ENCODE measurements at regions not wholly inside any gene's neighbourhood (a gene's known extent, or its start where the extent isn't known, plus 50 kb on each side); places are given as distances from the start of the nearest gene placed in this dataset.
"Not testable (repeated sequence)": the region's sequence is repeated elsewhere in the genome, so short reads cannot be mapped to it uniquely, and the experiment has no call there.

DNA sequence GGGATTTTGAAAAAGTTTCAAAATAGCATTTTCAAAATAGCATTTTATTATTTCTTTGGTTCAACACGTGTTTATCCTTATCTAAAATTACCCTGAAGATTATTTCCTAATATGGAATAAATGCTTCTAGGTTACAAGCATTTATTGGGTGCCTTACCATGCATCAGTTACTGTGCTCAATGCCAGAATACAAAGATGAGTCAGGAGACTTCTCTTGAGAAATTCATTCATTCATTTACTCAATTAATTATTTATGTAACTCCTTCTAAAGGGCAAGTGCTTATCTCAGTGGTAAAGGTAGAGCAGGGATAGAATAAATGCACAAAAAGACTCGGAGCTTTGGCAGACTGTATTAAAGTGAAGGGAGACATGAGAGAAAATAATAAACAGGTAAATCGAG is 150.1 kb upstream of the PDE7B start:
- DNase-seq: no peak
- intact Hi-C loops (cut with DNase I): no loop called here

DNA sequence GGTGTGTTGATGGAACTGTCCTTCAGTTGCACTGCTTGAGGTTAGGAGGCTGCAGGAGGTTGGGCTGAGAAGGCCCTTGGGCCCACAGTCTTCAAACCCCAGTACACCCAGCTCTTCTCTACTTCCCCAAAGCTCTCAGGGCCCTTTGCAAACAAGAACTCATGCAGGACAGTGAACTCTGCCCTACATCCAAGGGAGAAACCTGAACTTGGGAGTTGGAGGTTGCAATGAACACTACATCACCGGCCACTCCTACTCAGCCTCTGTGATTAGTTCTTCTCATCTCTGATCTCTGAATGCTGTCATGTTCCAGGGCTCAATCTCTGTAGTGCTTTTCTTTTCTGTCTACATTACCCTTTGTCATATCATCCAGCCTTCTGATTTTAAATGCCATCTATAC is 148.5 kb upstream of the PDE7B start:
- intact Hi-C loops (cut with DNase I): no loop called here
- DNase-seq: no peak

DNA sequence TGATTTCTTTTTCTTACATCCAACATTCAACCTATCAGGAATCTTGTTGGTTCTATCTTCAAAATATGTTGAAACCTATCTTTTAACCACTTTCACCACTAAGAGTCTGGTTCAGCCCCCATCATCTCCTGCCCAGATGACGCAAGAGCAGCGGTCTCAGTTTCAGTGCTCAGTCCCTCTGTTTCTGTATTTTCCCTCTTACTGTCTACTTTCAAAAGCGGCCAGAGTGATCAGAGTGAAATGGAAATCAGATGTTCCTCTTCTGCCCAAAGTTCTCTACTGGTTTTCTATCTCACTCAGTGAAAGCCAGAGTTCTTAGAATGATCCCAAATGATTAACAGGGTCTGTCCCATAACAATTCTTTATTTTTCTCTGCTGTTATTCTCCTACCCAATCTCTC is 147.9 kb upstream of the PDE7B start:
- DNase-seq: no peak
- intact Hi-C loops (cut with DNase I): no loop called here

DNA sequence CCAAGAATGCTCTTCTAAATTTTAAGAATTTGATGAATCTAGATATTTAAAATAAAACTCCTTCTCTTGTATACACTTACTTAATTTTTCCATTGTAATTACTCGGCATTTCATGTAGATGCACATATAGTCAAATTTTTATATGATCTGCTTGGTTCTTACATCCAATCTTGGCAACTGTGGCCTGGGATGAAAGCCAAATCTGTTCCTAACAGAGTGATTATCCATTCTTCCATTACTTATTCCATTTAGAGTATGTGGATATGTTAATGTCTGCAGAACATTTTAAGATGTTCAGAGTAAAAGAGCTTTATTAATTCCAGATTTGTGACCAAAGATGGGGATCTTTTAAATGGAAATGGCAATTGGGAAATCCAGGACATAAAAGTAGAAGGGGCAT is 144.1 kb upstream of the PDE7B start:
- no peak for DNase-seq
- intact Hi-C loops (cut with DNase I): no loop called here

DNA sequence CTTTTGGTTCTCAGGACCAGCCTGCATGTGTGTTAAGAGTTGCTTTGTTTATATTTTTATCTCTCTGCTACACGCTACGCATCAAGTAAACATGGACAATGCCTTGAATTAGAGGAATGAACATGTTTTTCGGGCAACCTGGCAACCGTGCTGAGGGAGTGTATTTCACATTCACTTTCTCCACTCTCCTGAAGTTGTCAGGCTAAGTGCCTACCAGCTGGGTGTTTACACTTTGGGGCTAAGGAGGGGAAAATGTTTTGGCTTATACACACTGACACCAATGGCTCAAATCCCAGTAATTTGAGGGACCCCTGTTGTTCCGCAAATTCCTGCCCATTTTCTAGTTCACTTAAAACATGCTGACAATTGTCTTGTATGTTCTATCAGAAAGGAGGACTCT is 141.5 kb upstream of the PDE7B start:
- intact Hi-C loops (cut with DNase I): no loop called here
- no peak for DNase-seq

GRCh38 chr6:135722190-135722589 is 129.3 kb upstream of the PDE7B start:
- intact Hi-C loops (cut with DNase I): no loop called here
- no peak for DNase-seq

GRCh38 chr6:135722679-135723078 is 128.8 kb upstream of the PDE7B start:
- DNase-seq: no peak
- intact Hi-C loops (cut with DNase I): no loop called here

DNA sequence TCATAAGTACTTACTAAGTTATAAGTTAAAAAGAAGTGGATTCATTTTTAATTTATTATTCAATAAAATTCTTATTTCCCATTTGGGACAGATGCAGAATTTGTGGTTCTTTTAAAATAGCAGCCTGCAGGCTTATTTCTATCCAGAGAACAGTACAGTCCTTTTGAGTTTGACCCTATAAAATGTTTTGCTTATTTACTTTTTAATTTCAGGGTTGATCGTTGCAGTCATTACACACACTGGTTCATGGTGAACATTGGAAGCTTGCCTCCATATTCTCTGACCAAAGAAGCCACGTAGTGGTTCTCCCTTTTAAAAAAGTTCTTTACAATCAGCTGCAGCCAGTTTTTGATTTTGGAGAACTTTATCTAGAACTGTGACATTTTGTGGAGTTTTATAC is 122.9 kb upstream of the PDE7B start:
- intact Hi-C loops (cut with DNase I): no loop called here
- DNase-seq: no peak

DNA sequence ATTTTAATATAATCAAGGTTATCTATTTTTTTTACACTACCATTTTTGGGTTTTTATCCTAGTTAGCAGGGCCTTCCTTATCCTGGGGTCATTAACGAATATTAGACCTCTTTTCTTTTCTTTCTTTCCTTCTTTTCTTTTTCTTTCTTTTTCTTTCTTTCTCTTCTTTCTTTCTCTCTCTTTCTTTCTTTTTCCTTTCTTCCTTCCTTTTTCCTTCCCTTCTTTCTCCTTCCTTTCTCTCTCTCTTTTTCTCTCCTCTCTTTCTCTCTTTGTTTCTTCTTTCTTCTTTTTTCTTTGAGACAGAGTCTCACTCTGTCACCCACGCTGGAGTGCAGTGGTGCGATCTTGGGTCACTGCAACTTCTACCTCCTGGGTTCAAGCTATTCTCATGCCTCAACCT is 120.4 kb upstream of the PDE7B start:
- intact Hi-C loops (cut with DNase I): no loop called here
- DNase-seq: no peak

DNA sequence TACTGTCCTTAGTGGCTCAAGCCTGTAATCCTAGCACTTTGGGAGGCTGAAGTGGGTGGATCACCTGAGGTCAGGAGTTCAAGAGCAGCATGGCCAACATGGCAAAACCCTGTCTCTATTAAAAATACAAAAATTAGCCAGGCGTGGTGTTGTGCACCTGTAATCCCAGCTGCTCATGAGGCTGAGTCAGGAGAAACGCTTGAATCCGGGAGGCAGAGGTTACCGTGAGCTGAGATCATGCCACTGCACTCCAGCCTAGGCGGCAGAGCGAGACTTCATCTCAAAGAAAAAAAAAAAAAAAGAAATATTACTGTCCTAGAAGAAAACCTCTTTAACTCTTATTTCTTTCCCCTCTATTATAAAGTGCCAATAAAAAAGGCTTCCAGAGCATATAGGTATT is 115.2 kb upstream of the PDE7B start:
- intact Hi-C loops (cut with DNase I); DNase-seq: not testable (repeated sequence)

DNA sequence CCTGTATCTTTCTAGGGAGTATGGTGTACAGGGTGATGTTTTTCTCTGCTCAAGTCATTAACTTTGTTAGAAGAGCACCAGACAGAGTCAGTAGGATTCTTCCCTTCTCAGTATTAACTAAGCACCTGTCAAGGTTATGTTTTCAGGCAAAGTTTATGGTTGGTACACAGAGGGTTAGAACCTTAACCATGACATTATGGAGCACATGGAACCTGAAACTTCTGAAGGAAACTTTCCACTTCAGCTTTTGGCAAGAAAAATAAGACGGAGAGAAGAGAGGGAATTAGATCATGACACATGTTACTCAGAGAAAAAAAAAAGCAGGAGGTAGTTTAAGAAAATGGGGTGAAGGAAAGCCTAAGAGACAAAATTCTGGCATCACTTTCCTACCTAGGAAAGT is 112.9 kb upstream of the PDE7B start:
- intact Hi-C loops (cut with DNase I): no loop called here
- DNase-seq: no peak

DNA sequence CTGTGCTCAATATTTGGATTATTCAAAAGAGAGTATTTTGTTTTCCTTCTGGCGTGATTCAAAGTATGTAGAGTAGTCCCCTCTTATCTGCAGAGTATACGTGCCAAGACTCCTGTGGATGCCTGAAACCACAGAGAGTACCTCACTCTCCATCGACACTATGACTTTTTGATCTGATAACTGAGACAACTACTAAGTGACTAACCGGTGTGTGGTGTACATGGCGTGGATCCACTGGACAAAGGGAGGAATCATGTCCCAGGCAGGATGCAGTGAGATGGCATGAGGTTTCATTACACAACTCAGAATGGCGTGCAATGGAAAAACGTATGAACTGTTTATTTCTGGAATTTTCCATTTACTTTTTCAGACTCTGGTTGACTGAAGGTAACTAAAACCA is 112.2 kb upstream of the PDE7B start:
- no peak for DNase-seq

GRCh38 chr6:135740580-135740979 is 110.9 kb upstream of the PDE7B start:
- intact Hi-C loops (cut with DNase I): no loop called here
- no peak for DNase-seq

More for the DNA sequence above, 112.2 kb upstream of the PDE7B start:
- intact Hi-C loops (cut with DNase I): no loop called here

DNA sequence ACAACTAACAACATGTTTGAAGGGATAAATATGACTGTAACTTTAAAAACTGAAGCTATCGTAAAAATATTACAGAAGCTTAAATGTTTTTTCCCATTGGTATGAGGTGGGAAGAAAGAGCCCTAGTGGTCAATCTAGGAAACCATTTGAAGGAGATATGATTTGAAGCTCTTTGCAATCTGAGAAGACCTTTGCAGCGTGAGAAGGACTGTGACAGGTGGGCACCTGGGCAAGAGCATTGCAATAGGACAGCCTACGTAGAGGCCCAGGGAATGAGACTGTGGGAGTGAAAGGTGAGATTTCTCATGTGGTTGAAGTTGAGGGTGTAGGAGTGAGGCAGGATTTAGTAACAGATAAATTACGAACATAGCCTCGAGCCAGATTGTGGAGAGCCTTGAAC is 108.0 kb upstream of the PDE7B start:
- no peak for DNase-seq
- intact Hi-C loops (cut with DNase I): no loop called here

- no peak for DNase-seq
- intact Hi-C loops (cut with DNase I): no loop called here
Observed at GRCh38 chr6:135748189-135748588, 103.3 kb upstream of the PDE7B start.

- no peak for DNase-seq
- intact Hi-C loops (cut with DNase I): no loop called here
Observed at GRCh38 chr6:135750081-135750480, 101.4 kb upstream of the PDE7B start.

DNA sequence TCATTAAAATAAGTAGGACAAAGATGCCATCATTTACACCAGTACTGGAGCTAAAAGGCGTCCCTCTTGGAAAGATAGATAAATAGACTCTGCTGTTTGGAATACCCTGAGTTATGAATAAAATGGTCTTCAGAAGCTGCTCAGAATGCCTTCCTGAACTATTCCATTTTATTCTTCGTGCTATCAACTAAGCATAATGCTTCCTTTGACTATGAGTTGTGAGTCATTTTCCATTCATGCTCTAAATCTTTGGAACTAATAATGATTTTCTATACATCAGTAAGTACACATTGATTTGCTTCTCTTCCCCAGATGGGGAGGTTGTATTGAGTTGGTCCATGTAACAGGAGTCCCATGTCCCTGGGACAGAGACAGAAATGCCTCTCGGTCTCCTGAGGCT is 98.3 kb upstream of the PDE7B start:
- no peak for DNase-seq
- intact Hi-C loops (cut with DNase I): no loop called here

- no peak for DNase-seq
- intact Hi-C loops (cut with DNase I): no loop called here
Observed at GRCh38 chr6:135759831-135760230, 91.7 kb upstream of the PDE7B start.

GRCh38 chr6:135774006-135774405 is 77.5 kb upstream of the PDE7B start:
- intact Hi-C loops (cut with DNase I): no loop called here

DNA sequence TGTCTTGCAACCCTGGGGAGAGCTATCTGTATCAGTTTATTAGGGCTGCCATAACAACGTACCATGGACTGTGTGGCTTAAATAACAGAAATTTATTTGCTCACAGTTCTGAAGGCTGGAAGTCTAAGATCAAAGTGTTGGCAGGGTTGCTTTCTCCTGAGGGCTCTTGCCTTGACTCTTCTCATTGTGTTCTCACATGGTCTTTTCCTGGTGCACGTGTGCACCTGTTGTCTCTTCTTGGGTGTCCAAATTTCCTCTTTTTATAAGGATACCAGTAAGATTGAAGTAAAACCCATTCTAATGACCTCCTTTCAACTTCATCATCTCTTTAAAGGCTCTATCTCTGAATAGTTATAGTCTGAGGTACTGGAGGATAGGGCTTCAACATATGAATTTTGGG is 72.3 kb upstream of the PDE7B start:
- DNase-seq: no peak
- intact Hi-C loops (cut with DNase I): no loop called here

More at GRCh38 chr6:135774006-135774405, 77.5 kb upstream of the PDE7B start:
- DNase-seq: no peak

DNA sequence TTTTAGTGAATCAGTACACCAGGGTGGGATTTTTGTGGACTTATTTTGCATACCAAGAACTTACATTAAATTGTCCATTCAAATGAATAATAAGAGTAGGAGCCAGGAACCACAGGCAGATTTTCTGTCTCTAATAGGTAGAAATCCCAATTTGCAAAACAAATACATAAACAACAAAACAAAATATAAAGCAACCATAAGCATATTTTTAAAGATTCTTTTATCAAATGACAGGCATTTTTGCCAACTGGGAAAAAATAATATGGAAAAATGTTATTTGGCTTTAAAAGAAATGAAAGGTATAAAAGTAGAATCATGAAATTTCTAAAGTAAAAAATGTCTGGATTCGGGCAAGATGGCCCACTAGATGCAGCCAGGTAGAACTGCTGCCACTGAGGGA is 71.2 kb upstream of the PDE7B start:
- intact Hi-C loops (cut with DNase I): no loop called here
- DNase-seq: no peak

GRCh38 chr6:135782546-135782945 is 69.0 kb upstream of the PDE7B start:
- no peak for DNase-seq
- intact Hi-C loops (cut with DNase I): no loop called here

GRCh38 chr6:135784507-135784906 is 67.0 kb upstream of the PDE7B start:
- DNase-seq: no peak
- intact Hi-C loops (cut with DNase I): no loop called here
